ENCODE measurements at regions not wholly inside any gene's neighbourhood (a gene's known extent, or its start where the extent isn't known, plus 50 kb on each side); places are given as distances from the start of the nearest gene placed in this dataset.

- TF ChIP-seq CTCF (IDR thresholded peaks at IDR 0.05; ENCODE audit: insufficient read depth, low read depth, low read length): no peak
- TF ChIP-seq EZH2 (IDR thresholded peaks at IDR 0.05; ENCODE audit: insufficient read depth, low read length): no peak
Observed at GRCh38 chrX:8083286-8083685, 87.8 kb downstream of the VCX2 start.

All from astrocyte (in vitro differentiated cells and primary cell).